ENCODE measurements at regions not wholly inside any gene's neighbourhood (a gene's known extent, or its start where the extent isn't known, plus 50 kb on each side); places are given as distances from the start of the nearest gene placed in this dataset.

- TF ChIP-seq POLR2AphosphoS5 (IDR thresholded peaks at IDR 0.05) (no peak), EP300 (IDR thresholded peaks at IDR 0.05) (no peak)
Observed at GRCh38 chr12:124171231-124171979, 123.5 kb upstream of the RFLNA start.
